Caki2 (cell line): ENCODE measurements at regions not wholly inside any gene's neighbourhood (a gene's known extent, or its start where the extent isn't known, plus 50 kb on each side); places are given as distances from the start of the nearest gene placed in this dataset.

Experiments
- DNase-seq: peaks from one replicate; pipeline ENCODE4 v3.0.0-alpha.2; 2015; ENCODE audit warnings: low read depth
- in situ Hi-C: cut with HindIII; loops from 2 replicates; pipeline ENCODE4 v1.10.0; 2016; ENCODE audit warnings: low sequenced_read_pairs, low pct_unique_long_range_greater_than_20kb, mixed read lengths

GRCh38 chr9:13570068-13570974 lies 290.8 kb upstream of the MPDZ start:
- DNase-seq, result no peak
- in situ Hi-C loops, result no loop called here

- in situ Hi-C loops, result no loop called here
- no peak for DNase-seq
Observed at GRCh38 chr9:13569602-13570067, 290.1 kb upstream of the MPDZ start.

- in situ Hi-C loops, result no loop called here
- no peak for DNase-seq
Observed at GRCh38 chr9:13568841-13569601, 289.5 kb upstream of the MPDZ start.

GRCh38 chr9:13568405-13568804 lies 288.9 kb upstream of the MPDZ start:
- no peak for DNase-seq
- in situ Hi-C loops, result no loop called here

GRCh38 chr9:13567833-13568232 lies 288.3 kb upstream of the MPDZ start:
- in situ Hi-C loops, result no loop called here
- no peak for DNase-seq

- in situ Hi-C loops, result no loop called here
- no peak for DNase-seq
Observed at GRCh38 chr9:13557746-13558145, 278.3 kb upstream of the MPDZ start.

GRCh38 chr9:13556656-13557055 lies 277.2 kb upstream of the MPDZ start:
- in situ Hi-C loops, result no loop called here
- DNase-seq, result no peak

- in situ Hi-C loops, result no loop called here
- DNase-seq, result no peak
Observed at GRCh38 chr9:13555989-13556500, 276.6 kb upstream of the MPDZ start.

DNA sequence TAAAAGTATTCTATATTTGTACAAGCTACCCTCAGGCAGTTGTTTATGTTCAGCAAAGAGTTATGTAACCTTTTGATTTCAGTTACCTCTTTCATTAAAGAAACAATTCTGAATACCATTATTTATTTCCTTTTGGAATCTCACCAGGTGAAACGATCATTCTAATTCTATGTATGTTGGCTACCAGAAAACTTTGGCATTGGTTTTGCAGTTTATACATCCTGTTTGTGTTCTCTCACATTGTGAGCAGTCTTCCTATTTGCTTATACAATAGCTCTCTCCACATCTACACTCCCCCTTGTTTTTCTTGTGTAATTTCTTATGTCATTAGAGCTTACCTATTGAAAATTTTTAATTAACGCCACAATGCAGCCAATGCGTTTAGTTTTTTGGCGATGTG lies 276.0 kb upstream of the MPDZ start:
- DNase-seq, result no peak
- in situ Hi-C loops, result no loop called here

GRCh38 chr9:13554626-13555025 lies 275.1 kb upstream of the MPDZ start:
- in situ Hi-C loops, result no loop called here
- DNase-seq, result no peak

DNA sequence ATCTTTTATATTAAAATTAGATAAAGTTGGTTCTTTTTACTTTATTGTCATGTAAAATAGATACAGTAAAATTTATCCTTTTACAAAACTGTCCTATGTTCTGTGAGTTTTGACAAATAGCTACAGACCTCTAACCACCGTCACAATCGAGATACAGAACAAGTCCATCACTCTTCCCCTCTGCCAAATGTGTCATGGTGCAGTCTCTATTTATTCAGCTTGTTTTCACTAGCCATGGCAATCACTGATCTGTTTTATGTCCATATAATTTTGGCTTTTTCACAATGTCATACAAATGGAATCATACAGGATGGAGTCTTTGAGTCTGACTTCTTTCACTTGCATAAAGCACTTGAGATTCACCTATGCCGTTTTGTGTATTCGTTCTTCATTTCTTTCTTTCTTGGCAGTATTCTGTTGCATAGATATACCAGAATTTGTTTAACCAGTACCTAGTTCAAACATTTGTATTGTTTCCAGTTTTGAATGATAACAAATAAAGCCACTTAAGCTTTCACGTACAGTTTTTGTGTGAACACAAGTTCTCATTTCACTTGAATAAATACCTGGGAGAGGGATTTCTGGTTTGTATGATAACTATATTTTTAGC lies 273.2 kb upstream of the MPDZ start:
- in situ Hi-C loops, result no loop called here
- DNase-seq, result no peak

DNA sequence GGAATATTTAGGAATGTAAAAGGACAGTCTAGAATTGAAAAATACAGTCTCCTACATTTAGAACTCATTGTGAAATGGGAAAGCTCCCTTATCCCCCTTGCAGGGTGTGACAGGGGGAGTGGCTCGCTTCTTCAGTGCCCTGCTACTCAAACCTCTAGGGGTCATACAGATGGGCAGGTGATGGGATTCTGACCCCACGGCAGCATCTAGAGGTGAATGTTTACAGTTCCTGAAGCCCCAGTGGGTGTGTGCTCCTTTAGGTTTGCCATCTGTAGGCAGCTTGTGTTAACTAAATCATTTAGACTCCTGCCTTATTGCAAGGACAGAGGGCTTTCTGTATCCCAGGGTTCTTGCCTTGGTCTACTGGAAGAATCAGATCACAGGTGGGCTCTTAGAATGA lies 271.0 kb upstream of the MPDZ start:
- no peak for DNase-seq
- in situ Hi-C loops, result no loop called here

GRCh38 chr9:13548535-13548934 lies 269.0 kb upstream of the MPDZ start:
- in situ Hi-C loops, result no loop called here
- no peak for DNase-seq

DNA sequence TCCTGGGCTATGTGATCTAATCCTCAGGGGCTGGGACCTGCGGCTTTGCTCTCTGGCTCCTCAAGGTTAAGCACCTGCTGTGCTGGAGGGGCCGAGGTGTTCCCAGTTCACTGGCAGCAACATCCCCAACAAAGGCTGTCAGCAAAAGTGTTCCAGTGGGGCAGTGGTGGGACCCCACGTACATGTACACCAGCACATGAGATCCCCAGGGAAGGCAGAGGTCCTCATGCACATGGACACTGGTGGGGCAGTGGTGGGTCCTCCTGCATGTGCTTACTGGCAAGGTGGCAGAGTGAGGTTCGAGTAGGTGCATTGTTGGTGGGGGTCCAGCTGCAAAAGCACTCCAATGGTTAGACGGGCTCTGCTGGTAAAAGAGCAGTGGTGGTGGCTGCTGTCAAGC lies 255.6 kb upstream of the MPDZ start:
- no peak for DNase-seq
- in situ Hi-C loops, result no loop called here

GRCh38 chr9:13534006-13534405 lies 254.5 kb upstream of the MPDZ start:
- in situ Hi-C loops, result no loop called here
- no peak for DNase-seq

GRCh38 chr9:13532407-13532806 lies 252.9 kb upstream of the MPDZ start:
- in situ Hi-C loops, result no loop called here
- DNase-seq, result peak; percentile 25

DNA sequence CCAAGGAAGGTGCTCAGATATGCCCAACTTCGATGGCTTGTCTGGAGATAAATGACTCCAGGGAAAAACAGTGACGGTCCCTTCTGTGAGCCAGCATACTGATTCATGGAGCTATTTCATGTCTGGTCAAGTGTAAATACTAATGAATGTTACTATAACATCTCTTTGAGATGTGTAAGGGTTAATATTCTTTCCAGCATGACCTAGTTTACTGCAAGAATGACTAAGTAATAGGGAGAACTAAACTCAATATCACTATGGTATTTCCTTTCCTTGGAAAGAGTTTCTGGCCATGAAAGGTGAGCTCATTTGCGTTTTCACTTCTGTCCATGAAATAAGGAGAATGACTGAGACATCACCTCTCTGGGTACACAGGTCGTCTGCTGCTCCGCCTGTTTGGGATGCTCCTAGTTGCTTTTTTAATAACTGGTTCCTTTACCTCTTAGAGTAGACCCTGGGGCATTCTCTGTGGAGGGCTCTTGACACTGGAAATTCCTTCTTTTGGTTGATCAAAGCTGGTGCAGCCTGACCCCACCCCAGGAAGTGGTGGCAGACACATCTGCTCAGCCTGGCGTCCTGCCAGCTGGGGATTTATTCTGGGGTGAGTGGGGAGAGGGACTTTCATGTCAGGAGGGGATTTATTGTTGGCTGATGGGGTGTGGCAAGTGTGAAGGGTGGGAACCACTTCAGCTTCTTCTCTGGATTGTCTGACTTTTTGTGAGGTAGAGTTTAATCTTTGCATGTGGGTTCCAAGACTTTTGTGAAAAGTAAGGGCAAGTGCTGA lies 250.0 kb upstream of the MPDZ start:
- DNase-seq, result no peak
- in situ Hi-C loops, result no loop called here

- DNase-seq, result no peak
- in situ Hi-C loops, result no loop called here
Observed at GRCh38 chr9:13524245-13524644, 244.8 kb upstream of the MPDZ start.
